Stimulated activated naive B cell treated with anti-CD40 and anti-IgM and Interleukin-4, amounts not matched to agents 10 μg/mL and 1 μg/mL and 100 μg/mL, for 72 hours (primary cell): ENCODE measurements at regions not wholly inside any gene's neighbourhood (a gene's known extent, or its start where the extent isn't known, plus 50 kb on each side); places are given as distances from the start of the nearest gene placed in this dataset.

Experiments used
- ATAC-seq, 2 donors: fragments of 150-1000 bp; cut with Tn5 transposase; replicated peaks; 2 replicates each; pipeline ENCODE4 v1.10.0; 2021; ENCODE audit warnings: moderate library complexity in 1 of 2
- DNase-seq: peaks from one replicate; pipeline ENCODE4 v3.0.0; 2021
- H3K27ac Mint-ChIP-seq: one replicate; pipeline ENCODE4 v1.8.0; 2022; ENCODE audit warnings: mild to moderate bottlenecking, mixed read lengths
- H3K27me3 Mint-ChIP-seq, 2 donors: one replicate each; pipeline ENCODE4 v1.8.0; 2022; ENCODE audit warnings: mixed read lengths in 2 of 2
- H3K36me3 Mint-ChIP-seq, 2 donors: one replicate each; pipeline ENCODE4 v1.8.0; 2022; ENCODE audit warnings: mixed read lengths in 2 of 2, mild to moderate bottlenecking in 1 of 2
- H3K4me1 Mint-ChIP-seq, 2 donors: one replicate each; pipeline ENCODE4 v1.8.0; 2022; ENCODE audit warnings: mixed read lengths in 2 of 2, mild to moderate bottlenecking in 1 of 2
- H3K4me3 Mint-ChIP-seq, 2 donors: one replicate each; pipeline ENCODE4 v1.8.0; 2022; ENCODE audit warnings: mild to moderate bottlenecking in 2 of 2, mixed read lengths in 2 of 2, moderate library complexity in 1 of 2
- H3K9me3 Mint-ChIP-seq, 2 donors: one replicate each; pipeline ENCODE4 v1.8.0; 2022; ENCODE audit warnings: mixed read lengths in 2 of 2, mild to moderate bottlenecking in 1 of 2

- ATAC-seq = no peak
- H3K27me3 Mint-ChIP-seq = no peaks in the 10 kb centered on the region
- H3K36me3 Mint-ChIP-seq = no peaks in the 10 kb centered on the region
- H3K27ac Mint-ChIP-seq = no peak overlapping the region
- H3K9me3 Mint-ChIP-seq = peaks cover 3 to 4% of the 10 kb centered on the region in 2 donors
- no peaks in the 10 kb centered on the region for H3K4me1 Mint-ChIP-seq
- H3K4me3 Mint-ChIP-seq = no peak overlapping the region
- DNase-seq = no peak
Observed at GRCh38 chr10:105328503-105329133, 687.5 kb downstream of the SORCS3 start.
